ENCODE measurements at regions not wholly inside any gene's neighbourhood (a gene's known extent, or its start where the extent isn't known, plus 50 kb on each side); places are given as distances from the start of the nearest gene placed in this dataset.

DNA sequence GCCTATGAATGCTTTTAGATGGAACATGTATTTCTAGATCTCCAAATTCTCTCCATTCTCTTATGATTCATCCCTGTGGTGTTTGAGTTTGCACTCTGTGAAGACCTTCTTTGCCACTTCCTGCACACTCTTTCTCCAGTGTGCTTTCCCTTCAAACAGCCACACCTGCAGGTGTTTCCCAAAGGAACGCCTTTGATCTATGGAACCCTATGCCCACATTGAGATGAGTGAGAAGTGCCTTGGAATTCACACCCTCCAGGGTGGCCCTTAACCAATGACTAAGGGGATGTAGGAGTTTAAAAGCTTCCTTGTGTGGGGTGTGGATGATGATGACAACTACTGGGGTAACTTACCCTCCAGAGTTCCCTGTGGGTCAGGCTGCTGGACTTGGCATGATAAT lies 570.1 kb downstream of the DHX35 start:
- no peaks in the 10 kb centered on the region for H3K9me2 ChIP-seq (replicated peaks; ENCODE audit: insufficient read depth)
- H4K20me1 ChIP-seq (ENCODE audit: insufficient read depth, poor library complexity, severe bottlenecking) = no peaks in the 10 kb centered on the region
- no peak for DNase-seq (ENCODE audit: low spot score)
- H3K4me3 ChIP-seq = no peak overlapping the region
- no peaks in the 10 kb centered on the region for H3K36me3 ChIP-seq (replicated peaks; ENCODE audit: insufficient read depth, low read depth)
- TF ChIP-seq EZH2phosphoT487 (IDR thresholded peaks at IDR 0.05; ENCODE audit: low read depth, severe bottlenecking, unreplicated experiment) = no peak
- TF ChIP-seq, protein P1, sequence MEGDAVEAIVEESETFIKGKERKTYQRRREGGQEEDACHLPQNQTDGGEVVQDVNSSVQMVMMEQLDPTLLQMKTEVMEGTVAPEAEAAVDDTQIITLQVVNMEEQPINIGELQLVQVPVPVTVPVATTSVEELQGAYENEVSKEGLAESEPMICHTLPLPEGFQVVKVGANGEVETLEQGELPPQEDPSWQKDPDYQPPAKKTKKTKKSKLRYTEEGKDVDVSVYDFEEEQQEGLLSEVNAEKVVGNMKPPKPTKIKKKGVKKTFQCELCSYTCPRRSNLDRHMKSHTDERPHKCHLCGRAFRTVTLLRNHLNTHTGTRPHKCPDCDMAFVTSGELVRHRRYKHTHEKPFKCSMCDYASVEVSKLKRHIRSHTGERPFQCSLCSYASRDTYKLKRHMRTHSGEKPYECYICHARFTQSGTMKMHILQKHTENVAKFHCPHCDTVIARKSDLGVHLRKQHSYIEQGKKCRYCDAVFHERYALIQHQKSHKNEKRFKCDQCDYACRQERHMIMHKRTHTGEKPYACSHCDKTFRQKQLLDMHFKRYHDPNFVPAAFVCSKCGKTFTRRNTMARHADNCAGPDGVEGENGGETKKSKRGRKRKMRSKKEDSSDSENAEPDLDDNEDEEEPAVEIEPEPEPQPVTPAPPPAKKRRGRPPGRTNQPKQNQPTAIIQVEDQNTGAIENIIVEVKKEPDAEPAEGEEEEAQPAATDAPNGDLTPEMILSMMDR (IDR thresholded peaks at IDR 0.05; ENCODE audit: poor library complexity) = no peak
- TF ChIP-seq EZH2 (IDR thresholded peaks at IDR 0.05; ENCODE audit: borderline replicate concordance) = no peak
- 86% methylated on average over 1 of the region's 1 CpG for WGBS (ENCODE audit: low lambda C conversion rate, missing lambda C conversion rate)
- H3K9me3 ChIP-seq (ENCODE audit: low read depth) = no peaks in the 10 kb centered on the region
- no peaks in the 10 kb centered on the region for H3K27me3 ChIP-seq
- H3K4me2 ChIP-seq = no peak overlapping the region
- no peaks in the 10 kb centered on the region for H3K79me2 ChIP-seq
- no peaks in the 10 kb centered on the region for H3K4me1 ChIP-seq (ENCODE audit: insufficient read depth)
- no peak overlapping the region for H3K27ac ChIP-seq
- H2AFZ ChIP-seq = no peak overlapping the region

GRCh38 chr20:39528436-39528835 lies 566.3 kb downstream of the DHX35 start:
- 94% methylated on average over 4 of the region's 4 CpGs for WGBS (ENCODE audit: low lambda C conversion rate, missing lambda C conversion rate)
- DNase-seq (ENCODE audit: low spot score) = no peak
- no peaks in the 10 kb centered on the region for H3K36me3 ChIP-seq (replicated peaks; ENCODE audit: insufficient read depth, low read depth)

GRCh38 chr20:39524371-39524911 lies 562.3 kb downstream of the DHX35 start:
- Histone ChIP-seq H3K27me3 (no peaks in the 10 kb centered on the region), H4K20me1 (ENCODE audit: insufficient read depth, poor library complexity, severe bottlenecking) (no peaks in the 10 kb centered on the region), H3K9me2 (replicated peaks; ENCODE audit: insufficient read depth) (no peaks in the 10 kb centered on the region), H2AFZ (no peak overlapping the region), H3K4me1 (ENCODE audit: insufficient read depth) (no peaks in the 10 kb centered on the region), H3K36me3 (replicated peaks; ENCODE audit: insufficient read depth, low read depth) (no peaks in the 10 kb centered on the region), H3K79me2 (no peaks in the 10 kb centered on the region), H3K4me3 (no peak overlapping the region), H3K4me2 (no peak overlapping the region), H3K27ac (peak overlapping the region; percentile 32), H3K9me3 (ENCODE audit: low read depth) (no peaks in the 10 kb centered on the region)
- no peak for TF ChIP-seq EZH2phosphoT487 (IDR thresholded peaks at IDR 0.05; ENCODE audit: low read depth, severe bottlenecking, unreplicated experiment)
- WGBS (ENCODE audit: low lambda C conversion rate, missing lambda C conversion rate) = 44% methylated on average over 4 of the region's 4 CpGs
- peak; percentile 37 for DNase-seq (ENCODE audit: low spot score)

More at GRCh38 chr20:39528436-39528835, 566.3 kb downstream of the DHX35 start:
- Histone ChIP-seq H4K20me1 (ENCODE audit: insufficient read depth, poor library complexity, severe bottlenecking) (no peaks in the 10 kb centered on the region), H3K4me2 (no peak overlapping the region), H3K4me3 (no peak overlapping the region), H2AFZ (no peak overlapping the region), H3K4me1 (ENCODE audit: insufficient read depth) (no peaks in the 10 kb centered on the region), H3K9me2 (replicated peaks; ENCODE audit: insufficient read depth) (no peaks in the 10 kb centered on the region), H3K9me3 (ENCODE audit: low read depth) (no peaks in the 10 kb centered on the region), H3K27me3 (no peaks in the 10 kb centered on the region), H3K27ac (no peak overlapping the region), H3K79me2 (no peaks in the 10 kb centered on the region)
- TF ChIP-seq EZH2phosphoT487 (IDR thresholded peaks at IDR 0.05; ENCODE audit: low read depth, severe bottlenecking, unreplicated experiment) (no peak), EZH2 (IDR thresholded peaks at IDR 0.05; ENCODE audit: borderline replicate concordance) (no peak)
- TF ChIP-seq, protein P1 (IDR thresholded peaks at IDR 0.05; ENCODE audit: poor library complexity) = no peak

GRCh38 chr20:39523405-39523804 lies 561.3 kb downstream of the DHX35 start:
- H3K27me3 ChIP-seq = no peaks in the 10 kb centered on the region
- no peak overlapping the region for H3K27ac ChIP-seq
- H3K9me2 ChIP-seq (replicated peaks; ENCODE audit: insufficient read depth) = no peaks in the 10 kb centered on the region
- H2AFZ ChIP-seq = no peak overlapping the region
- no peak overlapping the region for H3K4me2 ChIP-seq
- DNase-seq (ENCODE audit: low spot score) = no peak
- TF ChIP-seq EZH2phosphoT487 (IDR thresholded peaks at IDR 0.05; ENCODE audit: low read depth, severe bottlenecking, unreplicated experiment) (no peak), EZH2 (IDR thresholded peaks at IDR 0.05; ENCODE audit: borderline replicate concordance) (no peak)
- TF ChIP-seq, protein P1 (IDR thresholded peaks at IDR 0.05; ENCODE audit: poor library complexity) = no peak
- no peaks in the 10 kb centered on the region for H3K79me2 ChIP-seq
- no peaks in the 10 kb centered on the region for H3K36me3 ChIP-seq (replicated peaks; ENCODE audit: insufficient read depth, low read depth)
- 95% methylated on average over 1 of the region's 1 CpG for WGBS (ENCODE audit: low lambda C conversion rate, missing lambda C conversion rate)
- no peak overlapping the region for H3K4me3 ChIP-seq
- H3K9me3 ChIP-seq (ENCODE audit: low read depth) = no peaks in the 10 kb centered on the region
- no peaks in the 10 kb centered on the region for H3K4me1 ChIP-seq (ENCODE audit: insufficient read depth)
- no peaks in the 10 kb centered on the region for H4K20me1 ChIP-seq (ENCODE audit: insufficient read depth, poor library complexity, severe bottlenecking)
